H1 (cell line): ENCODE measurements at regions not wholly inside any gene's neighbourhood (a gene's known extent, or its start where the extent isn't known, plus 50 kb on each side); places are given as distances from the start of the nearest gene placed in this dataset.

Experiments used
- CTCF ChIA-PET: fragments of 300-600 bp; sonication (Branson Sonifier 250); formaldehyde crosslinking; loops from one replicate; lab custom pipeline; 2021; ENCODE audit not compliant: partially characterized antibody; lab: Charles Lee
- POLR2A ChIA-PET: fragments of 300-600 bp; sonication (Branson Sonifier 250); formaldehyde crosslinking; loops from one replicate; lab custom pipeline; 2021; ENCODE audit warnings: inconsistent platforms; ENCODE audit not compliant: partially characterized antibody; lab: Charles Lee
- DNase-seq, 2 experiments: peaks; one replicate each; pipeline versions ENCODE4 v3.0.0 to v3.0.0-alpha.2; 2010 to 2022; ENCODE audit warnings: low spot score in 2 of 2, low read depth in 1 of 2, mixed read lengths in 1 of 2
- FAIRE-seq: peaks from 2 replicates; lab custom pipeline; 2011; peaks lifted over from hg19 to GRCh38; lab: Jason Lieb, UNC
- H2AFZ ChIP-seq: 2 replicates; pipeline ENCODE4 v1.8.1; 2012; ENCODE audit warnings: low read length, inconsistent platforms
- H2AK5ac ChIP-seq: 2 replicates; pipeline ENCODE4 v1.6.1; 2013; ENCODE audit warnings: low read depth, low read length
- H2BK120ac ChIP-seq: replicated peaks from 2 replicates; pipeline ENCODE3; 2013; ENCODE audit warnings: low read depth, low read length, inconsistent platforms
- H2BK12ac ChIP-seq: 2 replicates; pipeline ENCODE4 v1.6.1; 2013; ENCODE audit warnings: low read depth, low read length
- H2BK15ac ChIP-seq: 2 replicates; pipeline ENCODE4 v1.6.1; 2013; ENCODE audit warnings: low read length
- H2BK20ac ChIP-seq: 2 replicates; pipeline ENCODE4 v1.6.1; 2013; ENCODE audit warnings: low read length
- H2BK5ac ChIP-seq: 2 replicates; pipeline ENCODE4 v1.6.1; 2013; ENCODE audit warnings: low read depth, low read length
- H3K14ac ChIP-seq: 2 replicates; pipeline ENCODE4 v1.6.1; 2013; ENCODE audit warnings: inconsistent platforms; ENCODE audit not compliant: insufficient read length
- H3K18ac ChIP-seq: 2 replicates; pipeline ENCODE4 v1.6.1; 2013; ENCODE audit warnings: low read length; ENCODE audit errors: extremely low read depth
- H3K23ac ChIP-seq: 2 replicates; pipeline ENCODE4 v1.6.1; 2013; ENCODE audit warnings: inconsistent platforms; ENCODE audit not compliant: insufficient read length
- H3K23me2 ChIP-seq: 2 replicates; pipeline ENCODE4 v1.6.1; 2013; ENCODE audit warnings: low read depth, low read length
- H3K27ac ChIP-seq: 2 replicates; pipeline ENCODE4 v1.6.1; 2011; ENCODE audit warnings: low read depth, low read length, inconsistent platforms
- H3K27me3 ChIP-seq, 4 experiments: replicated peaks in 1 of 4; 1 replicate in 1 of 4; 2 replicates in 3 of 4; pipeline versions ENCODE4 v1.6.1 to v1.8.1; 2011 to 2013; ENCODE audit warnings: low read length in 3 of 4, mild to moderate bottlenecking in 3 of 4, inconsistent platforms in 2 of 4, mixed read lengths in 2 of 4, moderate library complexity in 1 of 4; ENCODE audit not compliant: control insufficient read depth in 3 of 4, insufficient read depth in 3 of 4; ENCODE audit errors: extremely low read depth in 1 of 4
- H3K36me3 ChIP-seq, 4 experiments: 2 replicates each; pipeline versions ENCODE4 v1.6.1 to v1.8.1; 2011 to 2013; ENCODE audit warnings: mild to moderate bottlenecking in 4 of 4, low read length in 3 of 4, moderate library complexity in 2 of 4, control low read depth in 1 of 4, inconsistent platforms in 1 of 4; ENCODE audit not compliant: insufficient read depth in 4 of 4, control insufficient read depth in 2 of 4
- H3K4ac ChIP-seq: replicated peaks from 2 replicates; pipeline ENCODE3; 2013; ENCODE audit warnings: low read length, low read depth, mixed read lengths, inconsistent platforms; ENCODE audit not compliant: insufficient read length
- H3K4me1 ChIP-seq, 4 experiments: replicated peaks in 1 of 4; 1 replicate in 1 of 4; 2 replicates in 3 of 4; pipeline versions ENCODE4 v1.6.1 to v1.8.1; 2011 to 2013; ENCODE audit warnings: low read length in 3 of 4, inconsistent platforms in 2 of 4, mixed read lengths in 1 of 4; ENCODE audit not compliant: insufficient read depth in 4 of 4, control insufficient read depth in 3 of 4
- H3K4me2 ChIP-seq, 2 experiments: 2 replicates each; pipeline versions ENCODE4 v1.6.1 to v1.8.1; 2011 to 2013; ENCODE audit warnings: low read depth in 2 of 2, low read length in 2 of 2, control low read depth in 1 of 2, inconsistent platforms in 1 of 2, mild to moderate bottlenecking in 1 of 2; ENCODE audit not compliant: insufficient read depth in 1 of 2
- H3K4me3 ChIP-seq, 4 experiments: fragments of 200-600, 300-600 bp in 1 of 4; sonication (generic), shearing (Covaris generic), sonication (Bioruptor Twin) in 1 of 4; 2 replicates each; pipeline versions ENCODE4 v1.5.1 to v1.8.1; 2011 to 2016; ENCODE audit warnings: low read length in 4 of 4, low read depth in 3 of 4, control low read depth in 2 of 4, inconsistent platforms in 2 of 4, mild to moderate bottlenecking in 2 of 4, mixed read lengths in 1 of 4, moderate library complexity in 1 of 4; ENCODE audit not compliant: insufficient read depth in 2 of 4; ENCODE audit errors: extremely low read depth in 1 of 4
- H3K56ac ChIP-seq: replicated peaks from 2 replicates; pipeline ENCODE3; 2013; ENCODE audit warnings: low read depth, mild to moderate bottlenecking, mixed read lengths, low read length, inconsistent platforms; ENCODE audit not compliant: insufficient read length
- H3K79me1 ChIP-seq: 2 replicates; pipeline ENCODE4 v1.6.1; 2013; ENCODE audit warnings: low read depth, low read length, control low read depth
- H3K79me2 ChIP-seq, 2 experiments: 2 replicates each; pipeline versions ENCODE4 v1.6.1 to v1.8.1; 2012 to 2013; ENCODE audit warnings: low read length in 2 of 2, mild to moderate bottlenecking in 2 of 2, inconsistent platforms in 1 of 2; ENCODE audit not compliant: insufficient read depth in 2 of 2, control insufficient read depth in 1 of 2
- H3K9ac ChIP-seq, 4 experiments: replicated peaks in 1 of 4; 1 replicate in 1 of 4; 2 replicates in 3 of 4; pipeline versions ENCODE4 v1.6.1 to v1.8.1; 2011 to 2013; ENCODE audit warnings: low read depth in 3 of 4, low read length in 3 of 4, control low read depth in 2 of 4, mild to moderate bottlenecking in 2 of 4, moderate library complexity in 2 of 4, inconsistent platforms in 1 of 4; ENCODE audit errors: extremely low read depth in 1 of 4
- H3K9me3 ChIP-seq, 2 experiments: 2 replicates each; pipeline versions ENCODE4 v1.6.1 to v1.8.1; 2012 to 2013; ENCODE audit warnings: mild to moderate bottlenecking in 2 of 2, moderate library complexity in 2 of 2, control low read depth in 1 of 2, inconsistent platforms in 1 of 2, low read depth in 1 of 2, low read length in 1 of 2, mixed read lengths in 1 of 2; ENCODE audit not compliant: insufficient read depth in 2 of 2
- H4K20me1 ChIP-seq, 2 experiments: replicated peaks in 1 of 2; 2 replicates each; pipeline versions ENCODE3 to v1.8.1; 2011 to 2013; ENCODE audit warnings: inconsistent platforms in 2 of 2, low read length in 2 of 2, mild to moderate bottlenecking in 1 of 2; ENCODE audit not compliant: insufficient read depth in 2 of 2, control insufficient read depth in 1 of 2
- H4K5ac ChIP-seq: 2 replicates; pipeline ENCODE4 v1.6.1; 2013; ENCODE audit warnings: low read length, low read depth, mixed read lengths, inconsistent platforms; ENCODE audit not compliant: insufficient read length
- H4K8ac ChIP-seq: 2 replicates; pipeline ENCODE4 v1.8.0; 2013; ENCODE audit warnings: mild to moderate bottlenecking, moderate library complexity, low read length, inconsistent platforms; ENCODE audit not compliant: insufficient read depth; ENCODE audit errors: extremely low read depth
- H4K91ac ChIP-seq: replicated peaks from 2 replicates; pipeline ENCODE3; 2013; ENCODE audit warnings: low read length, mixed read lengths, inconsistent platforms; ENCODE audit not compliant: insufficient read length
- CBX8 ChIP-seq: fragments of 300-800, 300-1000 bp; sonication (generic); IDR thresholded peaks from 2 replicates; pipeline ENCODE4 v1.7.1; 2016; ENCODE audit warnings: low read depth, low read length, borderline replicate concordance
- CREB1 ChIP-seq: IDR thresholded peaks from 2 replicates; pipeline ENCODE4 v1.6.1; 2012; ENCODE audit warnings: inconsistent platforms
- KDM4A ChIP-seq: IDR thresholded peaks from one replicate; pipeline ENCODE4 v1.7.1; 2012; ENCODE audit warnings: low read depth, mild to moderate bottlenecking, moderate library complexity, low read length, inconsistent platforms; ENCODE audit not compliant: severe bottlenecking
- NANOG ChIP-seq: IDR thresholded peaks from 2 replicates; pipeline ENCODE4 v1.6.1; 2011; ENCODE audit warnings: low read length, low read depth, mild to moderate bottlenecking, inconsistent platforms; ENCODE audit not compliant: insufficient read depth, poor library complexity, severe bottlenecking
- POLR2A ChIP-seq, 2 experiments: IDR thresholded peaks; 1 replicate in 1 of 2; 2 replicates in 1 of 2; pipeline ENCODE4 v1.6.1; 2011; ENCODE audit warnings: low read depth in 2 of 2, low read length in 2 of 2, mild to moderate bottlenecking in 2 of 2; ENCODE audit errors: control extremely low read depth in 1 of 2
- SP2 ChIP-seq: IDR thresholded peaks from 2 replicates; pipeline ENCODE4 v1.6.1; 2012; ENCODE audit warnings: mild to moderate bottlenecking, low read length, inconsistent platforms
- SP4 ChIP-seq: IDR thresholded peaks from 2 replicates; pipeline ENCODE4 v1.6.1; 2012; ENCODE audit warnings: low read length, inconsistent platforms
- TAF1 ChIP-seq: IDR thresholded peaks from 2 replicates; pipeline ENCODE4 v1.6.1; 2011; ENCODE audit warnings: mild to moderate bottlenecking, low read depth, low read length
- TBP ChIP-seq: IDR thresholded peaks from 2 replicates; pipeline ENCODE4 v1.6.1; 2011; ENCODE audit warnings: low read depth, low read length, improper control_type of control experiment
- TCF12 ChIP-seq: IDR thresholded peaks from 2 replicates; pipeline ENCODE4 v1.6.1; 2011; ENCODE audit warnings: low read depth, mild to moderate bottlenecking, low read length
- TEAD4 ChIP-seq: IDR thresholded peaks from 2 replicates; pipeline ENCODE4 v1.6.1; 2012; ENCODE audit warnings: low read depth, low read length, inconsistent platforms, mixed read lengths
- ZNF274 ChIP-seq: IDR thresholded peaks from 2 replicates; pipeline ENCODE4 v1.7.0; 2012; ENCODE audit warnings: low read length, borderline replicate concordance; ENCODE audit errors: extremely low read depth
- WGBS, 2 experiments: shearing (Covaris generic) in 1 of 2; methylation state at CpG; one replicate each; pipeline versions ENCODE4 v1.1.6 to v1.1.7; 2013 to 2015; ENCODE audit warnings: low lambda C conversion rate in 2 of 2, mixed read lengths in 2 of 2, inconsistent platforms in 1 of 2, low coverage in 1 of 2, missing lambda C conversion rate in 1 of 2; ENCODE audit not compliant: insufficient replicate concordance in 2 of 2, insufficient coverage in 1 of 2, insufficient read length in 1 of 2; ENCODE audit errors: extremely low coverage in 1 of 2, missing lambda C conversion rate in 1 of 2; 5-methylcytosine and 5-hydroxymethylcytosine counted together
- TF ChIP-seq, protein P1 (sequence below): IDR thresholded peaks from 2 replicates; pipeline ENCODE4 v1.6.1; 2011; ENCODE audit warnings: low read depth, mild to moderate bottlenecking, low read length; ENCODE audit not compliant: insufficient read depth
- TF ChIP-seq, protein P2 (sequence below): IDR thresholded peaks from 2 replicates; pipeline ENCODE4 v1.6.1; 2012; ENCODE audit warnings: low read length, inconsistent platforms

DNA sequence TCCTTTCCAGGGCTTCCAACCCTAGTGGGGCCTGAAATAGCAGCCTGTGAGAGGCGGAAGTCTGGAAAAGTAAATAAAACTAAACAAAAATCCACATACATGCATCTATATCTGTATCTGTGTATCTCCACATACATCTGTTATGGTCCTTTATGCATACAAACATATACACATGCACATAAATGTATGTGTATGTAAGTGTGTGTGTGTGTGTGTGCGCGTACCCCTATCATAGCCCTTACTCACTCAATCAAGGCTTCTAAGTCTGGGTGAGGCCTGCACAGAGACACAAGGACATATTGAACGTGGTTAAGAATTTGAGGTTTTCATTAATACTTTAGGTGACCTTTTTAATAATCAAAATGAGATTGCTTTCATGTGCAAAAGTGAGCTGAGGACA is 98.9 kb upstream of the CYRIA start:
- Histone ChIP-seq H3K79me1 (no peaks in the 10 kb centered on the region), H2BK15ac (no peak overlapping the region), H4K20me1 (no peaks in the 10 kb centered on the region), H3K79me2 (no peaks in the 10 kb centered on the region), H3K36me3 (no peaks in the 10 kb centered on the region), H3K23ac (no peak overlapping the region), H3K4ac (no peak overlapping the region), H2AK5ac (no peak overlapping the region), H3K27me3 (no peaks in the 10 kb centered on the region), H3K14ac (no peak overlapping the region), H2BK5ac (no peak overlapping the region), H3K9me3 (no peaks in the 10 kb centered on the region), H3K4me2 (no peak overlapping the region), H4K8ac (no peak overlapping the region), H3K4me1 (no peaks in the 10 kb centered on the region; a peak in 1 of 7 replicates), H3K27ac (no peak overlapping the region), H4K5ac (no peak overlapping the region), H3K56ac (no peak overlapping the region), H3K18ac (no peak overlapping the region), H3K4me3 (no peak overlapping the region), H3K23me2 (no peaks in the 10 kb centered on the region), H2BK20ac (no peak overlapping the region), H3K9ac (no peak overlapping the region), H4K91ac (no peak overlapping the region), H2BK120ac (no peak overlapping the region), H2AFZ (no peak overlapping the region), H2BK12ac (no peak overlapping the region)
- 93% methylated on average over 4 of the region's 4 CpGs; no CpG with 5 or more reads in 1 of the 2 experiments for WGBS, 2 experiments
- DNase-seq (no peak), FAIRE-seq (no peak)
- ChIA-PET CTCF (interaction anchor here (0.7 to 2.0 kb wide), 4 partner anchors 147 to 545 kb away, joined by 3 to 5 read pairs (median 4); no protein-coding TSS in a partner anchor), POLR2A (no interaction called here)
- TF ChIP-seq TBP (no peak), TCF12 (no peak), ZNF274 (no peak), CREB1 (no peak), TAF1 (no peak), NANOG (no peak), TEAD4 (no peak), SP4 (no peak), KDM4A (no peak), POLR2A (IDR thresholded peaks at IDR 0.05; ENCODE audit: control extremely low read depth in 1 of 2, low read depth in 2 of 2, low read length in 2 of 2) (no peak), SP2 (no peak), CBX8 (no peak)
- TF ChIP-seq, protein P1, sequence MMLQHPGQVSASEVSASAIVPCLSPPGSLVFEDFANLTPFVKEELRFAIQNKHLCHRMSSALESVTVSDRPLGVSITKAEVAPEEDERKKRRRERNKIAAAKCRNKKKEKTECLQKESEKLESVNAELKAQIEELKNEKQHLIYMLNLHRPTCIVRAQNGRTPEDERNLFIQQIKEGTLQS, result no peak
- TF ChIP-seq, protein P2, sequence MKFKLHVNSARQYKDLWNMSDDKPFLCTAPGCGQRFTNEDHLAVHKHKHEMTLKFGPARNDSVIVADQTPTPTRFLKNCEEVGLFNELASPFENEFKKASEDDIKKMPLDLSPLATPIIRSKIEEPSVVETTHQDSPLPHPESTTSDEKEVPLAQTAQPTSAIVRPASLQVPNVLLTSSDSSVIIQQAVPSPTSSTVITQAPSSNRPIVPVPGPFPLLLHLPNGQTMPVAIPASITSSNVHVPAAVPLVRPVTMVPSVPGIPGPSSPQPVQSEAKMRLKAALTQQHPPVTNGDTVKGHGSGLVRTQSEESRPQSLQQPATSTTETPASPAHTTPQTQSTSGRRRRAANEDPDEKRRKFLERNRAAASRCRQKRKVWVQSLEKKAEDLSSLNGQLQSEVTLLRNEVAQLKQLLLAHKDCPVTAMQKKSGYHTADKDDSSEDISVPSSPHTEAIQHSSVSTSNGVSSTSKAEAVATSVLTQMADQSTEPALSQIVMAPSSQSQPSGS, result no peak
